ENCODE measurements at regions not wholly inside any gene's neighbourhood (a gene's known extent, or its start where the extent isn't known, plus 50 kb on each side); places are given as distances from the start of the nearest gene placed in this dataset.

GRCh38 chr4:18167831-18168230 is 146.3 kb upstream of the LCORL start:
- no TSS peak for BruUV-seq (replicated peaks)
- intact Hi-C loops (cut with micrococcal nuclease; ENCODE audit: unreplicated experiment), result no loop called here
- no peak overlapping the region for H3K4me3 ChIP-seq (replicated peaks in 1 of 3; ENCODE audit: insufficient read depth in 1 of 3, low read depth in 2 of 3, low read length in 3 of 3)

GRCh38 chr4:18166925-18167324 is 145.4 kb upstream of the LCORL start:
- BruUV-seq (replicated peaks), result no TSS peak
- Histone ChIP-seq H3K79me2 (ENCODE audit: insufficient read depth, low read length) (no peaks in the 10 kb centered on the region), H3K9me3 (ENCODE audit: low read length) (no peaks in the 10 kb centered on the region), H4K20me1 (ENCODE audit: insufficient read depth, low read length) (no peaks in the 10 kb centered on the region), H3K4me2 (ENCODE audit: low read depth, low read length) (no peak overlapping the region), H2AFZ (ENCODE audit: low read length) (no peak overlapping the region), H3K4me3 (replicated peaks in 1 of 3; ENCODE audit: insufficient read depth in 1 of 3, low read depth in 2 of 3, low read length in 3 of 3) (no peak overlapping the region), H3K4me1 (ENCODE audit: insufficient read depth, low read length) (no peaks in the 10 kb centered on the region), H3K36me3 (replicated peaks in 1 of 2; ENCODE audit: control insufficient read depth in 1 of 2, insufficient read depth in 2 of 2, low read length in 2 of 2) (no peaks in the 10 kb centered on the region), H3K27me3 (ENCODE audit: control insufficient read depth in 1 of 2, insufficient read depth in 2 of 2, low read length in 2 of 2) (no peaks in the 10 kb centered on the region), H3K9ac (ENCODE audit: insufficient read depth, low read depth, low read length) (no peak overlapping the region), H3K27ac (ENCODE audit: extremely low read length, insufficient read depth, low read length) (no peak overlapping the region)
- no peak for ATAC-seq
- WGBS (ENCODE audit: low lambda C conversion rate), result 2% methylated on average over 3 of the region's 3 CpGs
- no peak for DNase-seq (ENCODE audit: low spot score)
- ChIA-PET POLR2A (no interaction called here), CTCF (ENCODE audit: low intra/inter-chr PET ratio, low total read pairs) (no interaction called here)
- intact Hi-C loops (cut with micrococcal nuclease; ENCODE audit: unreplicated experiment) (no loop called here), in situ Hi-C loops (cut with HindIII; ENCODE audit: extremely low pct_ligation_motif_present, low pct_unique_long_range_greater_than_20kb) (no loop called here)
- no peak for FAIRE-seq
- TF ChIP-seq ARID3A (IDR thresholded peaks at IDR 0.05; ENCODE audit: low read depth, low read length) (no peak), ZNF383 (CRISPR knock-in tag; IDR thresholded peaks at IDR 0.05; ENCODE audit: borderline replicate concordance) (no peak), ZNF770 (CRISPR knock-in tag; IDR thresholded peaks at IDR 0.05) (no peak), ISL2 (CRISPR knock-in tag; IDR thresholded peaks at IDR 0.05) (no peak), SIX1 (CRISPR knock-in tag; IDR thresholded peaks at IDR 0.05; ENCODE audit: borderline replicate concordance) (no peak), ATAD3A (CRISPR knock-in tag; IDR thresholded peaks at IDR 0.05) (no peak), FUBP1 (CRISPR knock-in tag; IDR thresholded peaks at IDR 0.05; ENCODE audit: borderline replicate concordance) (no peak), POLR2AphosphoS2 (IDR thresholded peaks at IDR 0.05; ENCODE audit: low read depth, low read length) (no peak), SMARCC2 (IDR thresholded peaks at IDR 0.05) (no peak), ZNF768 (CRISPR knock-in tag; IDR thresholded peaks at IDR 0.05) (no peak)

More at GRCh38 chr4:18167831-18168230, 146.3 kb upstream of the LCORL start:
- Histone ChIP-seq H2AFZ (ENCODE audit: low read length) (no peak overlapping the region), H3K9me3 (ENCODE audit: low read length) (no peaks in the 10 kb centered on the region), H3K4me1 (ENCODE audit: insufficient read depth, low read length) (no peaks in the 10 kb centered on the region), H3K79me2 (ENCODE audit: insufficient read depth, low read length) (no peaks in the 10 kb centered on the region), H4K20me1 (ENCODE audit: insufficient read depth, low read length) (no peaks in the 10 kb centered on the region), H3K4me2 (ENCODE audit: low read depth, low read length) (no peak overlapping the region), H3K9ac (ENCODE audit: insufficient read depth, low read depth, low read length) (no peak overlapping the region), H3K27ac (ENCODE audit: extremely low read length, insufficient read depth, low read length) (no peak overlapping the region), H3K27me3 (ENCODE audit: control insufficient read depth in 1 of 2, insufficient read depth in 2 of 2, low read length in 2 of 2) (no peaks in the 10 kb centered on the region), H3K36me3 (replicated peaks in 1 of 2; ENCODE audit: control insufficient read depth in 1 of 2, insufficient read depth in 2 of 2, low read length in 2 of 2) (no peaks in the 10 kb centered on the region)
- ChIA-PET CTCF (ENCODE audit: low intra/inter-chr PET ratio, low total read pairs) (no interaction called here), POLR2A (no interaction called here)
- FAIRE-seq (no peak), ATAC-seq (no peak), DNase-seq (ENCODE audit: low spot score) (no peak)
- 14% methylated on average over 4 of the region's 4 CpGs for WGBS (ENCODE audit: low lambda C conversion rate)
- TF ChIP-seq ZKSCAN8 (CRISPR knock-in tag; IDR thresholded peaks at IDR 0.05; ENCODE audit: borderline replicate concordance) (no peak), MIER2 (CRISPR knock-in tag; IDR thresholded peaks at IDR 0.05) (no peak), ZNF589 (CRISPR knock-in tag; conservative IDR thresholded peaks at IDR 0.05) (no peak), CEBPB (IDR thresholded peaks at IDR 0.05; ENCODE audit: borderline replicate concordance, low read depth, low read length) (peak; percentile 69), NFIB (CRISPR knock-in tag; IDR thresholded peaks at IDR 0.05; ENCODE audit: borderline replicate concordance) (no peak), ZFY (CRISPR knock-in tag; IDR thresholded peaks at IDR 0.05) (no peak), DPF2 (CRISPR knock-in tag; IDR thresholded peaks at IDR 0.05; ENCODE audit: borderline replicate concordance, low read depth) (no peak)
- in situ Hi-C loops (cut with HindIII; ENCODE audit: extremely low pct_ligation_motif_present, low pct_unique_long_range_greater_than_20kb), result no loop called here

Data from HepG2 (cell line).